Left ventricle myocardium inferior (tissue), 1 donor: ENCODE measurements at regions not wholly inside any gene's neighbourhood (a gene's known extent, or its start where the extent isn't known, plus 50 kb on each side); places are given as distances from the start of the nearest gene placed in this dataset.

Experiments used
- DNase-seq: peaks from one replicate; pipeline ENCODE4 v3.0.0-alpha.2; 2020
- H3K27ac ChIP-seq: fragments of 200-600 bp; replicated peaks from 2 replicates; pipeline ENCODE4 v1.8.0; 2021
- H3K27me3 ChIP-seq: fragments of 200-600 bp; 2 replicates; pipeline ENCODE4 v1.8.0; 2021; ENCODE audit warnings: low read depth
- H3K36me3 ChIP-seq: fragments of 200-600 bp; 2 replicates; pipeline ENCODE4 v1.8.0; 2021
- H3K4me1 ChIP-seq: fragments of 200-600 bp; 2 replicates; pipeline ENCODE4 v1.8.0; 2021
- H3K4me3 ChIP-seq: fragments of 200-600 bp; 2 replicates; pipeline ENCODE4 v1.8.0; 2021; ENCODE audit warnings: mild to moderate bottlenecking, moderate library complexity
- H3K9me3 ChIP-seq: fragments of 200-600 bp; replicated peaks from 2 replicates; pipeline ENCODE4 v1.8.0; 2021
- intact Hi-C: fragments of 100-400 bp; cut with micrococcal nuclease; formaldehyde crosslinking; loops from one replicate; pipeline ENCODE4 v1.11.0; 2022
- TF ChIP-seq, protein P1 (sequence below): fragments of 200-600 bp; IDR thresholded peaks from 2 replicates; pipeline ENCODE4 v1.8.0; 2021; ENCODE audit warnings: antibody characterized with exemption, mild to moderate bottlenecking, borderline replicate concordance
- donor health status: DM: no; HTN: yes; CAD: no; lungs with severe emphysema.

DNA sequence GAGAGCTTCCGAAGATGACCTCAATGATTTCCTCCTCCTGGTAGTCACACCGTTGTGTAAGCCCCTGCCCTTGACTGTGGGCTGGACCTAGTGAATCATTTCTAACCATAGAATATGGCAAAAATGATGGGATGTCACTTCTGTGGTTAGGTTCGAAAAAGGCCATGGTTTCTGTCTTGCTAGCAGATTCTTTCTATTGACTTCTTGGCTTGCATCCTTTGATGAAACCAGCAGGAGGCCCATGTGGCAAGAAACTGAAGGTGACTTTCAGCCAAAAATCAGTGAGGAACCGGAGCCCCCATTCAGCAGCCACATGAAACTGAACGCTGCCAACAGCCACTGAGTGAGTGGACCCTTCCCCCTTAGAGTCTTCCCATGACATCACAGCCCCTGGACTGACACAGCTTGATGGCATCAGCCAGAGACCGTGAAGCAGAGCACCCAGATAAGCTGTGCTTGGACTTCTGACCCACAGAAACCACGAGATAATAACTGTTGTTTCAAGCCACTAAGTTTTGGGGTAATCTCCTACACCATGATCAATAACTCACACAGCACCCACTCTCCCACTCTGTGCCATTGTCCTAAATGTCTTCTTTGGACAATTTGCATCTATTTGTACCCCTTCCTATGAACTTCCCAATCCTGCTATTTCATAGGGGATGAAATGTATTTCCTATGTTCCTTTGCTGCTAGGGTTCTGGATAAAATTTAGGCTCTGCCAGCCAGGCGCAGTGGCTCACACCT lies 148.0 kb upstream of the STX18 start:
- intact Hi-C loops, result no loop called here
- H3K27me3 ChIP-seq, result no peaks in the 10 kb centered on the region
- no peak for DNase-seq
- H3K4me3 ChIP-seq, result no peak overlapping the region
- TF ChIP-seq, protein P1, sequence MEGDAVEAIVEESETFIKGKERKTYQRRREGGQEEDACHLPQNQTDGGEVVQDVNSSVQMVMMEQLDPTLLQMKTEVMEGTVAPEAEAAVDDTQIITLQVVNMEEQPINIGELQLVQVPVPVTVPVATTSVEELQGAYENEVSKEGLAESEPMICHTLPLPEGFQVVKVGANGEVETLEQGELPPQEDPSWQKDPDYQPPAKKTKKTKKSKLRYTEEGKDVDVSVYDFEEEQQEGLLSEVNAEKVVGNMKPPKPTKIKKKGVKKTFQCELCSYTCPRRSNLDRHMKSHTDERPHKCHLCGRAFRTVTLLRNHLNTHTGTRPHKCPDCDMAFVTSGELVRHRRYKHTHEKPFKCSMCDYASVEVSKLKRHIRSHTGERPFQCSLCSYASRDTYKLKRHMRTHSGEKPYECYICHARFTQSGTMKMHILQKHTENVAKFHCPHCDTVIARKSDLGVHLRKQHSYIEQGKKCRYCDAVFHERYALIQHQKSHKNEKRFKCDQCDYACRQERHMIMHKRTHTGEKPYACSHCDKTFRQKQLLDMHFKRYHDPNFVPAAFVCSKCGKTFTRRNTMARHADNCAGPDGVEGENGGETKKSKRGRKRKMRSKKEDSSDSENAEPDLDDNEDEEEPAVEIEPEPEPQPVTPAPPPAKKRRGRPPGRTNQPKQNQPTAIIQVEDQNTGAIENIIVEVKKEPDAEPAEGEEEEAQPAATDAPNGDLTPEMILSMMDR, result no peak
- peaks cover 10% of the 10 kb centered on the region for H3K4me1 ChIP-seq
- no peak overlapping the region for H3K27ac ChIP-seq
- no peaks in the 10 kb centered on the region for H3K36me3 ChIP-seq
- peaks cover 5% of the 10 kb centered on the region for H3K9me3 ChIP-seq

- no peaks in the 10 kb centered on the region for H3K36me3 ChIP-seq
- H3K27ac ChIP-seq, result no peak overlapping the region
- H3K27me3 ChIP-seq, result no peaks in the 10 kb centered on the region
- intact Hi-C loops, result no loop called here
- DNase-seq, result no peak
- no peaks in the 10 kb centered on the region for H3K4me1 ChIP-seq
- peaks cover 5% of the 10 kb centered on the region for H3K9me3 ChIP-seq
- H3K4me3 ChIP-seq, result no peak overlapping the region
- TF ChIP-seq, protein P1, result no peak
Measured at GRCh38 chr4:4687935-4688727, 146.3 kb upstream of the STX18 start.

- Histone ChIP-seq H3K27me3 (no peaks in the 10 kb centered on the region), H3K36me3 (no peaks in the 10 kb centered on the region), H3K4me1 (no peaks in the 10 kb centered on the region), H3K4me3 (no peak overlapping the region), H3K27ac (no peak overlapping the region), H3K9me3 (peaks cover 5% of the 10 kb centered on the region)
- TF ChIP-seq, protein P1, result no peak
- DNase-seq, result no peak
- intact Hi-C loops, result no loop called here
Measured at GRCh38 chr4:4687100-4687499, 145.3 kb upstream of the STX18 start.

DNA sequence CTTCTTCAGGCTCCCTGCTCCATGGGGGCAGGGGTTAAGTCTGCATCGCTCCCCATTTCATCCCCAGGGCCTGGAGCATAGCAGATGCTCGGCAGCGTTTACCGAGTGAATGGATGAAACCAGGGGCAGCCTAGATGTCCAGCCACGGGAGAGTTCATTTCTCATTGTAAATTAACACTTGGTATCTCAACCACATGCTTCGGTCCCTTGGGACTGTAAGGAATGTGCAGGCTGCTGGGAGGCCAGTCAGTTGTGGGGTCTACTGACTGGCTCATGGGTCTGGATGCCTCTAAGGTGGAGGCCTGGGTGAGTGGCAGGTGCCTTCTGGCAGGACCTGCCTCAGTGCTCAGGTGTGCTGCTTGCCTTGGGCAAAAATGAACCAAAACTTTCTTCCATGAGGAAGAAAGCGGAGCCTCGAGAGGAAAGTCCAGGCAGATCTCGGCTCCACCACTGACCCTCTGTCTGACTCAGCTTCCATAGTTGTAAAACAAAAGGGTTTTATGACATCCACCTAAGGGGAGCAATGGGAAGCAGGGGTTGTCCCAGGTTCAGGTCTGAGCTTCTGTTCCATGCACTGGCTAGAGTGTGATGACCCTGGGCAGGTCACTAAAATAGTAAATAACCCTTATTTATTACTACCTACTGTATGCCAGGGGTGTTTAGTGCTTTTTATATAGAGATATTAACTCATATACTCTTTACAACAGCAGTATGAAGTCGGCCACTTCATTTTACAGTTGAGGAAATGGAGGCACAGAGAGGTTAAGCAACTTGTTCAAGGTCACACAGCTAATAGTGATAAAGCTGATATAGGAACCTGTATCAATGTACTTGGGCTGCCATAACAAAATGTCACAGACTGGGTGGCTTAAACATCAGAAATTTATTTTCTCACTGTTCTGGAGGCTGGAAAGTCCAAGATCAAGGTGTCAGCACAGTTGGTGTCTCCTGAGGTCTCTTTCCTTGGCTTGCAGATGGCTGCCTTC lies 144.3 kb upstream of the STX18 start:
- no peak overlapping the region for H3K4me3 ChIP-seq
- DNase-seq, result no peak
- no peaks in the 10 kb centered on the region for H3K27me3 ChIP-seq
- no peak overlapping the region for H3K27ac ChIP-seq
- TF ChIP-seq, protein P1, result no peak
- no peaks in the 10 kb centered on the region for H3K36me3 ChIP-seq
- H3K4me1 ChIP-seq, result no peaks in the 10 kb centered on the region
- intact Hi-C loops, result no loop called here
- H3K9me3 ChIP-seq, result peaks cover 5% of the 10 kb centered on the region

GRCh38 chr4:4681653-4682052 lies 139.8 kb upstream of the STX18 start:
- Histone ChIP-seq H3K27me3 (no peaks in the 10 kb centered on the region), H3K4me3 (no peak overlapping the region), H3K4me1 (no peaks in the 10 kb centered on the region), H3K36me3 (no peaks in the 10 kb centered on the region), H3K9me3 (no peaks in the 10 kb centered on the region), H3K27ac (no peak overlapping the region)
- intact Hi-C loops, result no loop called here
- no peak for DNase-seq
- TF ChIP-seq, protein P1, result no peak
